ENCODE measurements at regions not wholly inside any gene's neighbourhood (a gene's known extent, or its start where the extent isn't known, plus 50 kb on each side); places are given as distances from the start of the nearest gene placed in this dataset.

- Mint-ChIP-seq H3K4me1 (ENCODE audit: unreplicated experiment) (no peaks in the 10 kb centered on the region), H3K4me3 (no peak overlapping the region), H3K36me3 (no peaks in the 10 kb centered on the region), H3K27me3 (no peaks in the 10 kb centered on the region), H3K27ac (no peak overlapping the region), H3K9me3 (no peaks in the 10 kb centered on the region)
- no peak for TF ChIP-seq CTCF (conservative IDR thresholded peaks at IDR 0.05)
- no peak for DNase-seq (ENCODE audit: extremely low spot score, unreplicated experiment)
Observed at GRCh38 chr18:30591462-30591861, 451.1 kb downstream of the DSC3 start.

- Mint-ChIP-seq H3K27ac (no peak overlapping the region), H3K4me3 (no peak overlapping the region), H3K4me1 (ENCODE audit: unreplicated experiment) (no peaks in the 10 kb centered on the region), H3K9me3 (no peaks in the 10 kb centered on the region), H3K36me3 (no peaks in the 10 kb centered on the region), H3K27me3 (no peaks in the 10 kb centered on the region)
- DNase-seq (ENCODE audit: extremely low spot score, unreplicated experiment): no peak
- no peak for TF ChIP-seq CTCF (conservative IDR thresholded peaks at IDR 0.05)
Observed at GRCh38 chr18:30588673-30589164, 453.8 kb downstream of the DSC3 start.

GRCh38 chr18:30583768-30584167 is 458.8 kb downstream of the DSC3 start:
- no peak for TF ChIP-seq CTCF (conservative IDR thresholded peaks at IDR 0.05)
- Mint-ChIP-seq H3K27ac (no peak overlapping the region), H3K4me1 (ENCODE audit: unreplicated experiment) (no peaks in the 10 kb centered on the region), H3K36me3 (no peaks in the 10 kb centered on the region), H3K27me3 (no peaks in the 10 kb centered on the region), H3K4me3 (no peak overlapping the region), H3K9me3 (no peaks in the 10 kb centered on the region)
- DNase-seq (ENCODE audit: extremely low spot score, unreplicated experiment): no peak

GRCh38 chr18:30582078-30582477 is 460.5 kb downstream of the DSC3 start:
- Mint-ChIP-seq H3K4me1 (ENCODE audit: unreplicated experiment) (no peaks in the 10 kb centered on the region), H3K27ac (no peak overlapping the region), H3K27me3 (no peaks in the 10 kb centered on the region), H3K4me3 (no peak overlapping the region), H3K36me3 (no peaks in the 10 kb centered on the region), H3K9me3 (no peaks in the 10 kb centered on the region)
- TF ChIP-seq CTCF (conservative IDR thresholded peaks at IDR 0.05): no peak
- no peak for DNase-seq (ENCODE audit: extremely low spot score, unreplicated experiment)

- no peak for DNase-seq (ENCODE audit: extremely low spot score, unreplicated experiment)
- Mint-ChIP-seq H3K9me3 (no peaks in the 10 kb centered on the region), H3K27ac (no peak overlapping the region), H3K36me3 (no peaks in the 10 kb centered on the region), H3K4me1 (ENCODE audit: unreplicated experiment) (no peaks in the 10 kb centered on the region), H3K4me3 (no peak overlapping the region), H3K27me3 (no peaks in the 10 kb centered on the region)
- TF ChIP-seq CTCF (conservative IDR thresholded peaks at IDR 0.05): no peak
Observed at GRCh38 chr18:30578707-30579106, 463.8 kb downstream of the DSC3 start.

GRCh38 chr18:30572214-30572613 is 470.3 kb downstream of the DSC3 start:
- H3K4me1 Mint-ChIP-seq (ENCODE audit: unreplicated experiment): no peaks in the 10 kb centered on the region
- DNase-seq (ENCODE audit: extremely low spot score, unreplicated experiment): no peak
- H3K4me3 Mint-ChIP-seq: no peak overlapping the region
- H3K27me3 Mint-ChIP-seq: no peaks in the 10 kb centered on the region
- no peak for TF ChIP-seq CTCF (conservative IDR thresholded peaks at IDR 0.05)
- no peak overlapping the region for H3K27ac Mint-ChIP-seq
- no peaks in the 10 kb centered on the region for H3K36me3 Mint-ChIP-seq
- H3K9me3 Mint-ChIP-seq: peaks cover 6% of the 10 kb centered on the region
